Fibroblast of lung (primary cell): ENCODE measurements at regions not wholly inside any gene's neighbourhood (a gene's known extent, or its start where the extent isn't known, plus 50 kb on each side); places are given as distances from the start of the nearest gene placed in this dataset.

Experiments
- DNase-seq, 2 donors: peaks; one replicate each; pipeline versions ENCODE4 v3.0.0 to v3.0.0-alpha.2; 2010; ENCODE audit warnings: low read depth in 2 of 2
- H2AFZ ChIP-seq: 2 replicates; pipeline ENCODE4 v1.5.1; 2012; ENCODE audit warnings: low read length, control low read depth, inconsistent platforms
- H3K27ac ChIP-seq: 2 replicates; pipeline ENCODE4 v1.5.1; 2011; ENCODE audit warnings: low read length, control low read depth; ENCODE audit not compliant: insufficient read depth
- H3K27me3 ChIP-seq: 2 replicates; pipeline ENCODE4 v1.5.1; 2011; ENCODE audit warnings: mild to moderate bottlenecking, low read length; ENCODE audit not compliant: control insufficient read depth, insufficient read depth
- H3K36me3 ChIP-seq: 2 replicates; pipeline ENCODE4 v1.5.1; 2011; ENCODE audit warnings: low read length; ENCODE audit not compliant: control insufficient read depth, insufficient read depth
- H3K4me1 ChIP-seq: 2 replicates; pipeline ENCODE4 v1.5.1; 2011; ENCODE audit warnings: low read length; ENCODE audit not compliant: control insufficient read depth, insufficient read depth; ENCODE audit errors: extremely low read depth
- H3K4me2 ChIP-seq: 2 replicates; pipeline ENCODE4 v1.5.1; 2011; ENCODE audit warnings: low read length, control low read depth; ENCODE audit not compliant: insufficient read depth; ENCODE audit errors: extremely low read depth
- H3K4me3 ChIP-seq, 4 experiments: fragments of 200-600 bp in 1 of 4; sonication (generic) in 1 of 4; replicated peaks in 1 of 4; 2 replicates each; pipeline ENCODE4 v1.5.1; 2011 to 2016; ENCODE audit warnings: low read length in 4 of 4, low read depth in 3 of 4, mild to moderate bottlenecking in 3 of 4, control low read depth in 2 of 4, inconsistent platforms in 1 of 4, mixed read lengths in 1 of 4; ENCODE audit not compliant: insufficient read depth in 1 of 4; ENCODE audit errors: control extremely low read depth in 1 of 4
- H3K79me2 ChIP-seq: 2 replicates; pipeline ENCODE4 v1.5.1; 2012; ENCODE audit warnings: mild to moderate bottlenecking, low read length, inconsistent platforms; ENCODE audit not compliant: control insufficient read depth, insufficient read depth
- H3K9ac ChIP-seq: 2 replicates; pipeline ENCODE4 v1.5.1; 2011; ENCODE audit warnings: mild to moderate bottlenecking, low read length, control low read depth; ENCODE audit not compliant: insufficient read depth
- H3K9me3 ChIP-seq: 2 replicates; pipeline ENCODE4 v1.5.1; 2012; ENCODE audit warnings: low read depth, low read length; ENCODE audit not compliant: control insufficient read depth, insufficient read depth
- H4K20me1 ChIP-seq: 2 replicates; pipeline ENCODE4 v1.5.1; 2011; ENCODE audit warnings: low read length; ENCODE audit not compliant: control insufficient read depth, insufficient read depth; ENCODE audit errors: extremely low read depth
- EZH2 ChIP-seq: IDR thresholded peaks from 2 replicates; pipeline ENCODE4 v1.5.1; 2012; ENCODE audit warnings: low read length, control low read depth, mild to moderate bottlenecking; ENCODE audit errors: missing control alignments
- TF ChIP-seq, protein P1 (sequence below), 2 donors: IDR thresholded peaks in 1 of 2; conservative IDR thresholded peaks in 1 of 2; 1 replicate in 1 of 2; 2 replicates in 1 of 2; pipeline ENCODE4 v1.5.1; 2011 to 2012; ENCODE audit warnings: low read length in 2 of 2, control low read depth in 1 of 2, inconsistent platforms in 1 of 2, low read depth in 1 of 2, mild to moderate bottlenecking in 1 of 2

DNA sequence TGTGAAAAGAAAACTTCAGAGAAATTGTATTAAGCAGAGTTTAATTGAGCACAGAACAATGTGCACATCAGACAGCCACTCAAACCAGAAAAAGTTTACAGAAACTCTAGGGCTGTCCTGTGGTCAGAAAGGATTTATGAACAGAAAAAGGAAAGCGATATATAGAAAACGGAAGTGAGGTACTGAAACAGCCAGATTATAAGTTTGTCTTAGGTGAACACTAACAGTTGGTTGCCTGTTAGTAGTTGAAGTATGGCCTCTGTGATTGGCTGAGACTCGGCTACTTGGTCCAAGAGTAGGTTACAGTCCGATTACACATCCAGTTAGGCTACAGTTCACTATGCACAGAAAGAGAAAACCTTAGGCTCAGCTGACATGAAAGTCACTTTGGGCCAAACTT lies 1232.5 kb upstream of the RAG2 start:
- TF ChIP-seq, protein P1, sequence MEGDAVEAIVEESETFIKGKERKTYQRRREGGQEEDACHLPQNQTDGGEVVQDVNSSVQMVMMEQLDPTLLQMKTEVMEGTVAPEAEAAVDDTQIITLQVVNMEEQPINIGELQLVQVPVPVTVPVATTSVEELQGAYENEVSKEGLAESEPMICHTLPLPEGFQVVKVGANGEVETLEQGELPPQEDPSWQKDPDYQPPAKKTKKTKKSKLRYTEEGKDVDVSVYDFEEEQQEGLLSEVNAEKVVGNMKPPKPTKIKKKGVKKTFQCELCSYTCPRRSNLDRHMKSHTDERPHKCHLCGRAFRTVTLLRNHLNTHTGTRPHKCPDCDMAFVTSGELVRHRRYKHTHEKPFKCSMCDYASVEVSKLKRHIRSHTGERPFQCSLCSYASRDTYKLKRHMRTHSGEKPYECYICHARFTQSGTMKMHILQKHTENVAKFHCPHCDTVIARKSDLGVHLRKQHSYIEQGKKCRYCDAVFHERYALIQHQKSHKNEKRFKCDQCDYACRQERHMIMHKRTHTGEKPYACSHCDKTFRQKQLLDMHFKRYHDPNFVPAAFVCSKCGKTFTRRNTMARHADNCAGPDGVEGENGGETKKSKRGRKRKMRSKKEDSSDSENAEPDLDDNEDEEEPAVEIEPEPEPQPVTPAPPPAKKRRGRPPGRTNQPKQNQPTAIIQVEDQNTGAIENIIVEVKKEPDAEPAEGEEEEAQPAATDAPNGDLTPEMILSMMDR (conservative IDR thresholded peaks at IDR 0.05 in 1 of 2, IDR thresholded peaks at IDR 0.05 in 1 of 2; ENCODE audit: low read depth in 1 of 2, low read length in 2 of 2), result no peak
- no peak for TF ChIP-seq EZH2
- DNase-seq, result no peak
- no peaks in the 10 kb centered on the region for H3K36me3 ChIP-seq
- no peaks in the 10 kb centered on the region for H3K27me3 ChIP-seq
- no peak overlapping the region for H3K4me3 ChIP-seq
- no peaks in the 10 kb centered on the region for H4K20me1 ChIP-seq
- no peak overlapping the region for H3K9ac ChIP-seq
- H3K27ac ChIP-seq, result no peak overlapping the region
- no peaks in the 10 kb centered on the region for H3K9me3 ChIP-seq
- no peak overlapping the region for H2AFZ ChIP-seq
- no peaks in the 10 kb centered on the region for H3K4me1 ChIP-seq
- no peak overlapping the region for H3K4me2 ChIP-seq
- no peaks in the 10 kb centered on the region for H3K79me2 ChIP-seq

DNA sequence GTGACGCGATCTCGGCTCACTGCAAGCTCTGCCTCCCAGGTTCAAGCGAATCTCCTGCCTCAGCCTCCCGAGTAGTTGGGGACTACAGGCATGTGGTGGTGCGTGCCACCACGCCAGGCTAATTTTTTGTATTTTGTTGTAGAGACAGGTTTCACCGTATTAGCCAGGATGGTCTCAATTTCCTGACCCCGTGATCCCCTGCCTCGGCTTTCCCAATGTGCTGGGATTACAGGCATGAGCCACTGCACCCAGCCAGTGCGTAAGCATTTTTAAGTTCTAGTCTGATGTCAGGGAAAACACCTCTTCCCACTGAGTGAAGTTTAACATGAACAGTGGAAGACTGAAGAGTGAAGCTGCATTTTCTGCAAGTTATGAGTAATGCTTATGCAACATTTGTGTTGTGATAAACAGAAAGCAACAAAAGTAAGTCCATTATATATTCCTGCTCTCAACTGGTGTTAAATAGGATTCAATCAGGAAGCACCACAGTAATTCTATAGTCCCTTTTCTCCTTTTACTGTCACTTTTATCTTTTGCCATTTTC lies 1219.8 kb upstream of the RAG2 start:
- Histone ChIP-seq H3K9ac (no peak overlapping the region), H3K9me3 (no peaks in the 10 kb centered on the region), H3K79me2 (no peaks in the 10 kb centered on the region), H3K27me3 (no peaks in the 10 kb centered on the region), H2AFZ (no peak overlapping the region), H4K20me1 (no peaks in the 10 kb centered on the region), H3K36me3 (no peaks in the 10 kb centered on the region), H3K4me2 (no peak overlapping the region), H3K4me1 (no peaks in the 10 kb centered on the region), H3K4me3 (no peak overlapping the region), H3K27ac (no peak overlapping the region)
- TF ChIP-seq, protein P1 (conservative IDR thresholded peaks at IDR 0.05 in 1 of 2, IDR thresholded peaks at IDR 0.05 in 1 of 2; ENCODE audit: low read depth in 1 of 2, low read length in 2 of 2), result no peak
- TF ChIP-seq EZH2, result no peak
- DNase-seq, result no peak

GRCh38 chr11:37812281-37812880 lies 1214.3 kb upstream of the RAG2 start:
- Histone ChIP-seq H3K27me3 (no peaks in the 10 kb centered on the region), H3K9me3 (no peaks in the 10 kb centered on the region), H3K36me3 (no peaks in the 10 kb centered on the region), H3K9ac (no peak overlapping the region), H3K79me2 (no peaks in the 10 kb centered on the region), H4K20me1 (no peaks in the 10 kb centered on the region), H2AFZ (no peak overlapping the region), H3K4me2 (no peak overlapping the region), H3K27ac (no peak overlapping the region), H3K4me3 (no peak overlapping the region), H3K4me1 (no peaks in the 10 kb centered on the region)
- DNase-seq, result no peak
- TF ChIP-seq, protein P1 (conservative IDR thresholded peaks at IDR 0.05 in 1 of 2, IDR thresholded peaks at IDR 0.05 in 1 of 2; ENCODE audit: low read depth in 1 of 2, low read length in 2 of 2), result no peak
- TF ChIP-seq EZH2, result no peak
